GM12878 (cell line): ENCODE measurements at regions not wholly inside any gene's neighbourhood (a gene's known extent, or its start where the extent isn't known, plus 50 kb on each side); places are given as distances from the start of the nearest gene placed in this dataset.

Experiments
- CTCF ChIP-seq, 3 experiments: IDR thresholded peaks in 2 of 3; conservative IDR thresholded peaks in 1 of 3; 2 replicates each; pipeline ENCODE4 v1.5.1; 2011; ENCODE audit warnings: low read depth in 3 of 3, low read length in 3 of 3, mild to moderate bottlenecking in 3 of 3, control low read depth in 2 of 3, moderate library complexity in 2 of 3, inconsistent platforms in 1 of 3, mixed read lengths in 1 of 3; ENCODE audit not compliant: control insufficient read depth in 2 of 3, insufficient read depth in 1 of 3; ENCODE audit errors: extremely low read depth in 1 of 3
- MTA2 ChIP-seq: fragments of 450-650 bp; IDR thresholded peaks from 2 replicates; pipeline ENCODE4 v1.6.1; 2016; ENCODE audit warnings: low read depth, mild to moderate bottlenecking, moderate library complexity
- SMC3 ChIP-seq: IDR thresholded peaks from 2 replicates; pipeline ENCODE4 v1.6.1; 2011; ENCODE audit warnings: low read length, improper control_type of control experiment, borderline replicate concordance

DNA sequence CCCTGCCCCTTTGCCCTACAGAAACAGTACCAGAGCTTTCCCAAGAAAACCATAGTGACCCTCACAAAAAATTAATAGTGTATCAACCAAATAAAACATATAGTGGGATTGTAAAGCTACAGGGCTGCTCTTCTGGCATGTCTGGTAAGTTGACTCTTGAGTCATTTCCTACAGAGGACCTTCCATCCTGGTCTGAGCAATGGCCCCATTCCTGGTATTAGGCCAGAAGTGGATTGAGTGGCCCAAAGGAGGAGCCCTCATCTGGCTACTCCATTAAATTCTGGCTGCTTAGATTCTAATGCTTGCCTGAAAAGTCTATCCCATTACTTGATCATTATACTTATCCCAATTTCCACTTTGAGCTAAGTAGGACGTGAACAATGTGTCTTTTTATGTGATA, 150.9 kb upstream of the HMGN3 start:
- TF ChIP-seq MTA2, result no peak
- TF ChIP-seq CTCF (IDR thresholded peaks at IDR 0.05 in 2 of 3, conservative IDR thresholded peaks at IDR 0.05 in 1 of 3; ENCODE audit: control insufficient read depth in 2 of 3, extremely low read depth in 1 of 3, insufficient read depth in 1 of 3, low read depth in 3 of 3, low read length in 3 of 3), result no peak
- TF ChIP-seq SMC3, result no peak
